ENCODE measurements at regions not wholly inside any gene's neighbourhood (a gene's known extent, or its start where the extent isn't known, plus 50 kb on each side); places are given as distances from the start of the nearest gene placed in this dataset.
"Not testable (repeated sequence)": the region's sequence is repeated elsewhere in the genome, so short reads cannot be mapped to it uniquely, and the experiment has no call there.

DNA sequence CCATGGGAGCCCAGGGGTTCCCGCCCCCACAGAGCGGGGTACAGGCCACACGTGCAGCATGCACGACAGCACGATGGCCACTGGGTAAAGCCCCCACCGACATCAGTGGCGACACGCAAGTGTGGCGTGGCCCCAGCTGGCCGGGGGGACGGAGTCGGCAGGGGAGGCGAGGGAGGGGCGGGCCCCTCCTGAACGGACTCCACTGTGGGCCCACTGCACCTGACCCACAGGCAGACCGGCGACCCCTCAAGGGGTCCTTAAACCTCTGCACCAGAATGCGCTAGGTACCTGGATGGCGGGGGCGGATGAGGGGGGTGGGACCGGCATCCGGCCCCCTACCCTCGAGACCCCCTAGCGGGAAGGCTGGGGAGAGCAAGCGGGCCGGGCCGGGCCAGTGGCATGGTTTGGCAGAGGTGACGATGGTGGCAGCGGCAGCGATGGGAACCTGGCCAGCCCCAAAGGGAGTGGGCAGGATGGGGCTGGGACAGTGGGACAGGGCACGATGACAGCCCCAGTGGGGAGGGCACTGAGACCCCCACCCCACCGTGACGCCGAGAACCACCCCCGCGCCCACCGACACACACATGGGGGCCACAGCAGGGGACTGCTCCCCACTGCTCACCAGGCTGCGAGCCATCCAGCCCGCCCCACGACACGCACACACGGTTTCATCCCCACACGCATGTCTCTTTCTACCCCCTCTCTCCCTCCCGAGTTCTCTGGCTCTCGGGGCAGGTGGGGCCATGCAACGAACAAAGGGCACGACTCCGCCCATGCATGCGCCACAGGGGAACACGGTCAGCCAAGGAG lies 91.9 kb upstream of the ANKRD30BL start:
- no peak for ATAC-seq
- TF ChIP-seq, protein P1, sequence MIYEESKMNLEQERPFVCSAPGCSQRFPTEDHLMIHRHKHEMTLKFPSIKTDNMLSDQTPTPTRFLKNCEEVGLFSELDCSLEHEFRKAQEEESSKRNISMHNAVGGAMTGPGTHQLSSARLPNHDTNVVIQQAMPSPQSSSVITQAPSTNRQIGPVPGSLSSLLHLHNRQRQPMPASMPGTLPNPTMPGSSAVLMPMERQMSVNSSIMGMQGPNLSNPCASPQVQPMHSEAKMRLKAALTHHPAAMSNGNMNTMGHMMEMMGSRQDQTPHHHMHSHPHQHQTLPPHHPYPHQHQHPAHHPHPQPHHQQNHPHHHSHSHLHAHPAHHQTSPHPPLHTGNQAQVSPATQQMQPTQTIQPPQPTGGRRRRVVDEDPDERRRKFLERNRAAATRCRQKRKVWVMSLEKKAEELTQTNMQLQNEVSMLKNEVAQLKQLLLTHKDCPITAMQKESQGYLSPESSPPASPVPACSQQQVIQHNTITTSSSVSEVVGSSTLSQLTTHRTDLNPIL (CRISPR knock-in tag; IDR thresholded peaks at IDR 0.05; ENCODE audit: low read depth), result no peak
- TF ChIP-seq BACH2 (CRISPR knock-in tag; IDR thresholded peaks at IDR 0.05; ENCODE audit: borderline replicate concordance) (no peak), OSR1 (CRISPR knock-in tag; IDR thresholded peaks at IDR 0.05) (no peak), ZC3H10 (CRISPR knock-in tag; IDR thresholded peaks at IDR 0.05) (no peak), TCF4 (CRISPR knock-in tag; IDR thresholded peaks at IDR 0.05; ENCODE audit: borderline replicate concordance) (no peak), ARNTL (CRISPR knock-in tag; IDR thresholded peaks at IDR 0.05; ENCODE audit: borderline replicate concordance, low read depth) (no peak), CSDC2 (CRISPR knock-in tag; IDR thresholded peaks at IDR 0.05) (no peak), SNAI2 (CRISPR knock-in tag; IDR thresholded peaks at IDR 0.05) (no peak)

DNA sequence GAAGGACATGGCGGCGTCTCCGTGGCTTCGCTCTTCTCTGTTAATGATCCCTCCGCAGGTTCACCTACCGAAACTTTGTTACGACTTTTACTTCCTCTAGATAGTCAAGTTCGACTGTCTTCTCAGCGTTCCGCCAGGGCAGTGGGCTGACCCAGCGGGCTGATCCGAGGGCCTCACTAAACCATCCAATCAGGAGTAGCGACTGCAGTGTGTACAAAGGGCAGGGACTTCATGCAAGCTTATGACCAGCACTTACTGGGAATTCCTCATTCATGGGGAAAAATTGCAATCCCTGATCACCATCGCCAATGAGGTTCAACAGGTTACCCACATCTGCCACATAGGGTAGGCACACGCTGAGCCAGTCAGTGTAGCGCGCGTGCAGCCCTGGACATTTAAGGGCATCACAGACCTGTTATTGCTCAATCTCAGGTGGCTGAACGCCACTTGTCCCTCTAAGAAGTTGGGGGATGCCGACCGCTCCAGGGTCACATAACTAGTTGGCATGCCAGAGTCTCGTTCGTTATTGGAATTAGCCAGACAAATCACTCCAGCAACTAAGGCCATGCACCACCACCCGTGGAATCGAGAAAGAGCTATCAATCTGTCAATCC lies 92.7 kb upstream of the ANKRD30BL start:
- ATAC-seq, result not testable (repeated sequence)

DNA sequence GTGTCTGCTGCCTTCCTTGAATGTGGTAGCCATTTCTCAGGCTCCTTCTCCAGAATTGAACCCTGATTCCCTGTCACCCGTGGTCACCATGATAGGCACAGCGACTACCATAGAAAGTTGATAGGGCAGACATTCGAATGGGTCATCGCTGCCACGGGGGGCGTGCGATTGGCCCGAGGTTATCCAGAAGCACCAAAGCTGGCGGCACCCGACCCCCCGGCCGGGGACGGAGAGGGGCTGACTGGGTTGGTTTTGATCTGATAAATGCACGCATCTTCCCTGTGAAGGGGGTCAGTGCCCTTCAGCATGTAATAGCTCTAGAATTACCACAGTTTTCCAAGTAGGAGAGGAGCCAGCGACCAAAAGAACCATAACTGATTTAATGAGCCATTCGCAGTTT lies 94.0 kb upstream of the ANKRD30BL start:
- ATAC-seq, result no peak
- TF ChIP-seq, protein P1 (CRISPR knock-in tag; IDR thresholded peaks at IDR 0.05; ENCODE audit: low read depth), result no peak
- no peak for TF ChIP-seq ESRRG (CRISPR knock-in tag; IDR thresholded peaks at IDR 0.05)
- TF ChIP-seq BACH2 (CRISPR knock-in tag; IDR thresholded peaks at IDR 0.05; ENCODE audit: borderline replicate concordance), result no peak
- TF ChIP-seq OSR1 (CRISPR knock-in tag; IDR thresholded peaks at IDR 0.05), result no peak
- TF ChIP-seq, protein P2, sequence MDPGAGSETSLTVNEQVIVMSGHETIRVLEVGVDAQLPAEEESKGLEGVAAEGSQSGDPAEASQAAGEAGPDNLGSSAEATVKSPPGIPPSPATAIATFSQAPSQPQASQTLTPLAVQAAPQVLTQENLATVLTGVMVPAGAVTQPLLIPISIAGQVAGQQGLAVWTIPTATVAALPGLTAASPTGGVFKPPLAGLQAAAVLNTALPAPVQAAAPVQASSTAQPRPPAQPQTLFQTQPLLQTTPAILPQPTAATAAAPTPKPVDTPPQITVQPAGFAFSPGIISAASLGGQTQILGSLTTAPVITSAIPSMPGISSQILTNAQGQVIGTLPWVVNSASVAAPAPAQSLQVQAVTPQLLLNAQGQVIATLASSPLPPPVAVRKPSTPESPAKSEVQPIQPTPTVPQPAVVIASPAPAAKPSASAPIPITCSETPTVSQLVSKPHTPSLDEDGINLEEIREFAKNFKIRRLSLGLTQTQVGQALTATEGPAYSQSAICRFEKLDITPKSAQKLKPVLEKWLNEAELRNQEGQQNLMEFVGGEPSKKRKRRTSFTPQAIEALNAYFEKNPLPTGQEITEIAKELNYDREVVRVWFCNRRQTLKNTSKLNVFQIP (CRISPR knock-in tag; IDR thresholded peaks at IDR 0.05; ENCODE audit: borderline replicate concordance, low read depth), result no peak
- TF ChIP-seq SNAI2 (CRISPR knock-in tag; IDR thresholded peaks at IDR 0.05), result no peak
- no peak for TF ChIP-seq ZFP30 (CRISPR knock-in tag; IDR thresholded peaks at IDR 0.05)
- no peak for TF ChIP-seq ZFP3 (CRISPR knock-in tag; IDR thresholded peaks at IDR 0.05)

DNA sequence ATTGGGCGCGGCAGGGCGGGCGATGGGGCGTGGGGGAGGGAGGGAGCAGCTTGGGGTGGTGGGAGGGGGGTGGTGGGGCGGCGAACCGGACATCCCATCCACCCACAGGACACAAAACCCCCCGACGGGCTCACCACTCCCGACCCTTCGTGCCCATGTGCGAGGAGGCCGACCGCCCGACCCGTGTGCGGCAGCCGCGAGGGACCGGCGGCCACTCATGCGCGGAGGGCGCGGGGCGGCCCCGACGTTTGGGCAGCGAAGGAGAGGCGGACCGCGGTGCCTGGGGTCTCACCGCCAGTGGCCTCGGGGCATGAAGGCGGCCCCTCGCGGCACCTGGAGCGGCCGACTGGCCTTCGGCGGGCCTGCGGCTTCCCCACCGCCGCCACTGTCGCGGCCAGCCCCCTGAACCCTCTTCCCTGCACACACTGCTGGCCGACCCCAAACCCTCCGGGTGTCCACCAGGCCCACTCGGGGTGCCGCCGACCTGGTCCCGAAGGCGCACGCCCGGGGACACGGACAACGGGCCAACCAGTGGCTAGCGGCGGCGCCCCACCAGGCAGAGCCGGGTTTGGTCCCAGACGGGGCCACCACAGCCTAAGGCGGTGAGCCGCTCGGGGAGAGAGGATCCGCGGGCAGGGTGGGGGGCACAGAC lies 94.6 kb upstream of the ANKRD30BL start:
- TF ChIP-seq, protein P3, sequence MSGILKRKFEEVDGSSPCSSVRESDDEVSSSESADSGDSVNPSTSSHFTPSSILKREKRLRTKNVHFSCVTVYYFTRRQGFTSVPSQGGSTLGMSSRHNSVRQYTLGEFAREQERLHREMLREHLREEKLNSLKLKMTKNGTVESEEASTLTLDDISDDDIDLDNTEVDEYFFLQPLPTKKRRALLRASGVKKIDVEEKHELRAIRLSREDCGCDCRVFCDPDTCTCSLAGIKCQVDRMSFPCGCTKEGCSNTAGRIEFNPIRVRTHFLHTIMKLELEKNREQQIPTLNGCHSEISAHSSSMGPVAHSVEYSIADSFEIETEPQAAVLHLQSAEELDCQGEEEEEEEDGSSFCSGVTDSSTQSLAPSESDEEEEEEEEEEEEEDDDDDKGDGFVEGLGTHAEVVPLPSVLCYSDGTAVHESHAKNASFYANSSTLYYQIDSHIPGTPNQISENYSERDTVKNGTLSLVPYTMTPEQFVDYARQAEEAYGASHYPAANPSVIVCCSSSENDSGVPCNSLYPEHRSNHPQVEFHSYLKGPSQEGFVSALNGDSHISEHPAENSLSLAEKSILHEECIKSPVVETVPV (CRISPR knock-in tag; IDR thresholded peaks at IDR 0.05), result no peak
- TF ChIP-seq BACH2 (CRISPR knock-in tag; IDR thresholded peaks at IDR 0.05; ENCODE audit: borderline replicate concordance) (no peak), TOX (CRISPR knock-in tag; IDR thresholded peaks at IDR 0.05; ENCODE audit: borderline replicate concordance) (no peak), ZFP3 (CRISPR knock-in tag; IDR thresholded peaks at IDR 0.05) (no peak), OSR1 (CRISPR knock-in tag; IDR thresholded peaks at IDR 0.05) (no peak), ZNF8 (CRISPR knock-in tag; IDR thresholded peaks at IDR 0.05) (no peak)
- no peak for ATAC-seq

DNA sequence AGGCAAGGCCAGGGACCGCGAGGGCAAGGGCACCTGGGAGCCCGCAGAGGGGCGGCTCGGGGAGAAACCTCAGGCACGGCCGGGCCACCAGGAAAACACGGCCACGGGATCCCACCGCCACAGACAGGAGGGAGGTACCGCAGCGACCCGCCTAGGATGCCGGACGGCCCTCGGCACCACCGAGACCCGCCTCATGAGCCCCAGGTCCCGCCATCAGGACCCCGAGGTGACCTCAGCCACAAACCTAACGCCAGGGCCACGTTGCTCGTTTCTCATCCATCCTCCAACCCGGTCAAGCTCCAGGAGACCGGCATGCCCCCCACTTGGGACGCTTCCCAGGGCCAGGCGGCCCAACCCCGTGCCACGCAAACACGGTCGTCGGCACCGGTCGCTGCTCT lies 95.2 kb upstream of the ANKRD30BL start:
- ATAC-seq, result not testable (repeated sequence)

DNA sequence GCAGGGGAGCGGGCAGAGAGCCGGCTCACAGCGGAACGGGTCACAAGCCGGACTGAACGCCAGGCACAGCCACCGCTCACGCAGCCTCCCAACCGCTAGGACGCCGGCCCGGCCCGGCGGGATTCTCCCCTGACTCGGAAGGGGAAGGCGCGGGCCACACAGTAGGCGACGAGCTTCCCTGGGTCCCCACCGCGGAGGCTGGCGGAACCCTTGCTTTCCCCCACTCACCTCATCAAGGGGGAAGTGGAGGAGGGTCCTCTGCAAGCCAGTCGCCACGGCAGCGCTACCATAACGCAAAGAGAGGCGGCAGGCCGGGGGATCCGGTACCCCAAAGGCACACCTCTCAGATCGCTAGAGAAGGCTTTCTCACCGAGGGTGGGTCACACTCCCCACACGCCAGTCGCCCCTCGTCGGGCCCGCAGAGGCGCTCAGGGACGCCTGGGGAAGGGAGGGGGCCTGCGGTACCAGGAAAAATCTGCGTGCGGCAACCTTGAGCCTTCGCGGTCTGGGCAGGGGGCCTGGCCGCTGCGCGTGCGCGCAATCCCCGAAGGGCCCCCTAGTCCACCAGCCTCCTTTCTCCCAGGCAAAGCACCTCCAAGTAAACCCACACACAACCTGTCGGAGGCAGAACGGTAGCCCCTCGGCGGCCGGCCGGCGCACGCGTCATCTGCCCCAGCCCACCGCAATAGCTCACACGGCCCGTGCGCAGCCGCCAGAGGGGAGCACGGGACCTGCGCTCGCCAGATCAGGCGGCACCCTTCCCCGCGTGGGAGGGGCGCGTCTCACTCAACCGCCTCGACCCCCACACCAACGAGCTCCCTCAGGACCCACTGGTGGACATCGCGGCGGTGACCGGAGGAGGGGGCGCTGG lies 95.8 kb upstream of the ANKRD30BL start:
- ATAC-seq, result not testable (repeated sequence)

DNA sequence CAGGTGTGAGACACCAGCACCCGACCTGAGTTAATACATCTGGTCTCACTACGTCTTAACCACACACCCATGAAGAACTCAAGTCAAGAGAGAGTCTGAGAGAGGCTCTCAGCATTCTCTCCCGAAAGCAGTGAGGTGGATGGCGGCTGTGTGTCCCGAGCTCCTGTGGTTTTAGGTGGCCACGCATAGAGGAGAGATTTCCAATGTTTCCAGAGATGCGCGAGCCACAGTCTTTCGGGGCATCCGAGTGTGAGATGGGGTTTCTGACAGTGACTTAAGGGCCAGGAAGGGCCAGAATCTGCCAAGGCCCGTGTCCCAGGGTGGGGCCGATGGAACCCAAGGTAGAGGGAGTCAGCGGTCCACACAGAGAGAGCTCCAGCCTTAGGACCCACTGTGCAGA lies 97.5 kb upstream of the ANKRD30BL start:
- ATAC-seq, result not testable (repeated sequence)

DNA sequence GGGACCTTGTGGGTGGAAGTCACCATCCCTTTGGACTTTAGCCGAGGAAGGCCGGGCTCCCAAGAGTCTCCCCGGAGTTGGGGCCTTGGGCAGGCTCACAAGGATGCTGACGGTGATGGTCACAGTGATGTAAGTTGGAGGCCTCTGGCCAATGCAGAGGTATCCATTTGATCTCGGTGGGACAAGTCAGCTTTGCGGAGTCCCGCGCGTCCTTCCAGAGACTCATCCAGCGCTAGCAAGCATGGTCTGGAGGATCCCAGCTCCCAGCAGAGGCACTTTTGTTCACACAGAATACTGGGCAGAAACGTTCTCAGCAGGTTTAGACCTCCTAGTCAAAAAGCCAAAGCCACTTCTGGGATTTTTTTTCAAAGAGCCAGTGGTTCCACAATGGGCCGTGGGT lies 103.8 kb upstream of the ANKRD30BL start:
- not testable (repeated sequence) for ATAC-seq
